Neural cell (in vitro differentiated cells): ENCODE measurements at regions not wholly inside any gene's neighbourhood (a gene's known extent, or its start where the extent isn't known, plus 50 kb on each side); places are given as distances from the start of the nearest gene placed in this dataset.
A peak's percentile ranks its signal among the peaks of the same experiment; 100 is the strongest.

Experiments used
- H2AFZ ChIP-seq: fragments of 200-600, 300-800 bp; sonication (generic), shearing (Covaris generic); 2 replicates; pipeline ENCODE4 v1.6.0; 2014; ENCODE audit warnings: low read depth, mild to moderate bottlenecking, antibody characterized with exemption, low read length, moderate library complexity
- H3F3A ChIP-seq: fragments of 200-600 bp; shearing (Covaris generic); 2 replicates; pipeline ENCODE4 v1.6.1; 2016; ENCODE audit warnings: mild to moderate bottlenecking, moderate library complexity, mixed read lengths, antibody characterized with exemption, low read length; ENCODE audit not compliant: insufficient read depth, poor library complexity, severe bottlenecking
- H3K27ac ChIP-seq: fragments of 200-600, 300-800 bp; sonication (generic), shearing (Covaris generic); 2 replicates; pipeline ENCODE4 v1.5.1; 2014; ENCODE audit warnings: mild to moderate bottlenecking, low read length, moderate library complexity
- H3K27me3 ChIP-seq: fragments of 300-800, 200-600 bp; sonication (generic), shearing (Covaris generic); 2 replicates; pipeline ENCODE4 v1.6.0; 2014; ENCODE audit warnings: mild to moderate bottlenecking, low read depth, low read length, moderate library complexity; ENCODE audit not compliant: insufficient read depth
- H3K36me3 ChIP-seq: fragments of 300-800, 200-600 bp; sonication (generic), shearing (Covaris generic); 2 replicates; pipeline ENCODE4 v1.5.1; 2014; ENCODE audit warnings: mild to moderate bottlenecking, antibody characterized with exemption, low read length, moderate library complexity; ENCODE audit not compliant: insufficient read depth
- H3K4me2 ChIP-seq: fragments of 300-800, 200-600 bp; sonication (generic), shearing (Covaris generic); 2 replicates; pipeline ENCODE4 v1.6.0; 2014; ENCODE audit warnings: mild to moderate bottlenecking, low read length
- H3K4me3 ChIP-seq: fragments of 300-800, 200-600 bp; sonication (generic), shearing (Covaris generic); 2 replicates; pipeline ENCODE4 v1.5.1; 2014; ENCODE audit warnings: mild to moderate bottlenecking, low read length, moderate library complexity
- H3K79me2 ChIP-seq: fragments of 200-600 bp; shearing (Covaris generic); replicated peaks from 2 replicates; pipeline ENCODE4 v1.6.0; 2014; ENCODE audit warnings: mild to moderate bottlenecking, low read length, moderate library complexity; ENCODE audit not compliant: insufficient read depth
- H3K9ac ChIP-seq: fragments of 300-800, 200-600 bp; sonication (generic), shearing (Covaris generic); 2 replicates; pipeline ENCODE4 v1.6.1; 2016; ENCODE audit warnings: mild to moderate bottlenecking, low read length, mixed read lengths
- H3K9me2 ChIP-seq: fragments of 200-600 bp; shearing (Covaris generic); 2 replicates; pipeline ENCODE4 v1.6.1; 2016; ENCODE audit warnings: mild to moderate bottlenecking, low read length, mixed read lengths; ENCODE audit not compliant: insufficient read depth
- H3K9me3 ChIP-seq: fragments of 200-600, 300-800 bp; sonication (generic), shearing (Covaris generic); 2 replicates; pipeline ENCODE4 v1.6.1; 2016; ENCODE audit warnings: mild to moderate bottlenecking, mixed run types, low read length, moderate library complexity, mixed read lengths
- H4K20me1 ChIP-seq: fragments of 200-600 bp; shearing (Covaris generic); 2 replicates; pipeline ENCODE4 v1.6.1; 2016; ENCODE audit warnings: mild to moderate bottlenecking, mixed run types; ENCODE audit not compliant: insufficient read depth
- CTCF ChIP-seq: fragments of 450-650 bp; IDR thresholded peaks from 2 replicates; pipeline ENCODE4 v1.5.1; 2014; ENCODE audit warnings: antibody characterized with exemption, mild to moderate bottlenecking, moderate library complexity; ENCODE audit not compliant: poor library complexity, severe bottlenecking
- EP300 ChIP-seq: fragments of 450-650 bp; conservative IDR thresholded peaks from 2 replicates; pipeline ENCODE4 v1.6.1; 2014; ENCODE audit warnings: antibody characterized with exemption, mild to moderate bottlenecking, moderate library complexity; ENCODE audit not compliant: poor library complexity, severe bottlenecking
- EZH2 ChIP-seq: fragments of 200-600, 300-800 bp; shearing (Covaris generic), sonication (generic); IDR thresholded peaks from 2 replicates; pipeline ENCODE4 v1.6.1; 2014; ENCODE audit warnings: antibody characterized with exemption, low read length, borderline replicate concordance, mild to moderate bottlenecking; ENCODE audit not compliant: insufficient read depth, poor library complexity, severe bottlenecking
- MXI1 ChIP-seq: fragments of 450-650 bp; conservative IDR thresholded peaks from 2 replicates; pipeline ENCODE4 v1.6.1; 2014; ENCODE audit warnings: antibody characterized with exemption, mild to moderate bottlenecking; ENCODE audit not compliant: poor library complexity, severe bottlenecking
- POLR2AphosphoS5 ChIP-seq: IDR thresholded peaks from 2 replicates; pipeline ENCODE4 v1.6.1; 2012
- RAD21 ChIP-seq: fragments of 450-650 bp; conservative IDR thresholded peaks from 2 replicates; pipeline ENCODE4 v1.6.1; 2014; ENCODE audit warnings: antibody characterized with exemption, mild to moderate bottlenecking, moderate library complexity
- REST ChIP-seq: IDR thresholded peaks from 2 replicates; pipeline ENCODE4 v1.6.1; 2012; ENCODE audit warnings: borderline replicate concordance
- SMC3 ChIP-seq: fragments of 450-650 bp; conservative IDR thresholded peaks from 2 replicates; pipeline ENCODE4 v1.6.1; 2014; ENCODE audit warnings: antibody characterized with exemption, mild to moderate bottlenecking, moderate library complexity; ENCODE audit not compliant: poor library complexity
- TAF1 ChIP-seq: IDR thresholded peaks from 2 replicates; pipeline ENCODE4 v1.6.1; 2012; ENCODE audit warnings: low read depth

DNA sequence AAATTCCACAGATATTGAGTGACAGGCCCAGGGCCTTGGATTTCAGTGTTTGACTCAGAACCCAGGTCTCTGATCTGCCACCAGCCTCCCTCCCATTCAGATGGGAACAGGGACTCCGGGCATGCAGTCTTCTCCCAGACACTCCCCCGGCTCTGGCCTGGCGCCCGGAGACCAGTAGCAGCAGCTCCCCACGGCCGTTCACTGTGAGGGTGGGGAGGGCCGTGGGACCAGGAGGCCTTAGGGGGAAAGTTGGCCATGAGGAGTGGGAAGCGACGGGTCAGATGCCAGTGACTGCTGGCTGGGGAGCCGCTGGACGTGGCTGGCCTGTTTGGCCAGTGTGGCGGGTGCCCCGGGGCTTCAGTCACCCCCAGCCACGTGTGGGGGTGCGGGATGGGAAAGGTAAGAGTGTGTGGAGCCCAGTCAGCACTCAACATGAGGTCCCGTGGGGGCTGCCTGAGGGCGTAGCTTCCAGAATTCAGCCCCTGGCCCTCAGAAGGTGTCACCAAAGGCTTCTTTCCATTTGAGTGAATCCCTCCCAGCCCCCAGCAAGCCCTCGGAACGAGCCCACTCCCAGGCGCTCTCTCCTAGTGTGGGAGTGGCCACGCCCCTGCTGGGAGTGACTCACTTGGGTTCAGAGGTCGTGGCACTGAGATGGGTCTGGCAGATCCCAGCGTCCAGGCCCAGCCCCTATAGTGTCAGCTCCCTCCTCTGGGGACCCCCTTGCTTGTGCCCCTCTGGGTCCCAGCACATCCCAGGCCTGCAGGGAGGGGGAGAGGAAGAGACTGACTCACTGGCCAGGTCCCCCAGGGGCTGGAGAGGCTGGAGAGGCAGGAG, 309.4 kb downstream of the SEC14L1 start:
- peaks cover 54% of the 10 kb centered on the region for H3K79me2 ChIP-seq
- no peaks in the 10 kb centered on the region for H4K20me1 ChIP-seq

DNA sequence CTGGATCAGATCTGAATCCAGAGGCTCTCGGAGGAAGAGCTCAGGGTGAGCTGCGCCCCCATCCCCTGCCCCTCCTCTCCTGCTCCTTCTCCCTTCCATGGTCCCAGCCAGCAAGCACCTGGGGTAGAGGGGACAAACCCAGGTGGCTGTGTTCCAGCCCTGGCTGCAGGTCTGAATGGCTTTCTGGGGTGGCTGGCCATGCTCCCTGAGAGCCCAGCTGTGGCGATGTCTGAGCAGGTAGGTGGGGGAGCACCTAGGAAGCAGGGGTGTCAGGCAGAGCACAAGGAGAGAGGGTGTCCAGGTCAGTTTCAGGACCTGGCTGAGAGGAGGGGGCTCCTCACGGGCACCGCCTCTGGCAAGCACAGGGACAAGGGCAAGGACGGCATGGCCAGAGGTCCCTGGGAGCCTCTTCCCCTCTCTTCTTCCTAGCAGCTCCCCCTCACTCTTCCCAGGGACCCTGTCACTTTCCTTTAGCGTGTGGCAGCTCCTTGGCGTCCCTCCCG, 310.0 kb downstream of the SEC14L1 start:
- H3K4me2 ChIP-seq, result peak overlapping the region; percentile 79
- no peaks in the 10 kb centered on the region for H3K9me2 ChIP-seq
- peak overlapping the region; percentile 98 for H3K27ac ChIP-seq
- peaks cover 5% of the 10 kb centered on the region for H3K36me3 ChIP-seq
- TF ChIP-seq EP300 (no peak), MXI1 (peak; percentile 50)
- H2AFZ ChIP-seq, result peak overlapping the region; percentile 61
- H4K20me1 ChIP-seq, result no peaks in the 10 kb centered on the region
- no peaks in the 10 kb centered on the region for H3F3A ChIP-seq
- H3K9ac ChIP-seq, result peak overlapping the region; percentile 95
- peak overlapping the region; percentile 74 for H3K4me3 ChIP-seq
- H3K27me3 ChIP-seq, result no peaks in the 10 kb centered on the region
- H3K79me2 ChIP-seq, result peaks cover 60% of the 10 kb centered on the region
- no peaks in the 10 kb centered on the region for H3K9me3 ChIP-seq

More for the DNA sequence above, 309.4 kb downstream of the SEC14L1 start:
- Histone ChIP-seq H3K36me3 (peaks cover 5% of the 10 kb centered on the region), H2AFZ (no peak overlapping the region), H3F3A (no peaks in the 10 kb centered on the region), H3K27ac (peak overlapping the region; percentile 98), H3K9me2 (no peaks in the 10 kb centered on the region), H3K4me3 (peak overlapping the region; percentile 74), H3K4me2 (peak overlapping the region; percentile 79), H3K27me3 (no peaks in the 10 kb centered on the region), H3K9me3 (no peaks in the 10 kb centered on the region), H3K9ac (peak overlapping the region; percentile 95)
- no peak for TF ChIP-seq SMC3
- TF ChIP-seq POLR2AphosphoS5, result peak; percentile 31

DNA sequence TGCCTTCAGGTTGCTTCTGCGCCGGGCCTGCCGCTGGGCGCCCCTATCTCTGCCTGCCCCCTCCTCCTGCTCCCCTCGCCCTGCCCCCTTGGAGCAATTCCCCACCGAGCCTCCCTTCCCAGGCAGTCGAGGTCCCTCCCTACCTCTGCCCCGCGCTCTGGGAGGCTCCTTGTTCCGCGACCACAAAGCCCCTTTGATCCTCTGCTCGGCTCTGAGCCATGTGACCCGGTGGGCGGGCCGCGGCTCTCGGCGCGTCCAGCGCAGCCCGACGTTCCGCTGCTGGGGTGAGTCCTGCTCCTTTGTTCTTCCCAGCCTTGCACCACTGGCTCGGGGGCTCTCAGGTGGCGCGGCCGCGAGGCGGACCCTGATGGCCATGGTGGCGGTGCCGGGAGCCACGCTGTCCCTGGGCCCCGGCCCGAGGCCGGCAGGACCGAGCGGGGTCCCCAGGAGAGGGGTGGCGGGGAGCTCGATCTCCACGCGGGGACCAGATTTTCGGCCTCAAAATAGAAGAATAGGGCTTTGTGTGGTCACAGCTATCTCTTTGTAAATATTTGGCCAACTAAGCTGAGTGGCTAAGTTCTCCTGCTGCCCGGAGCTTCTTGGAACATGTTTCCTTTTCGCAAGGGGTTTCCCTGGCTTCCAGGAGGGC, 310.6 kb downstream of the SEC14L1 start:
- H3F3A ChIP-seq, result no peaks in the 10 kb centered on the region
- peaks cover 5% of the 10 kb centered on the region for H3K36me3 ChIP-seq
- peak overlapping the region; percentile 95 for H3K4me2 ChIP-seq
- no peaks in the 10 kb centered on the region for H3K9me3 ChIP-seq
- no peaks in the 10 kb centered on the region for H3K9me2 ChIP-seq
- H3K79me2 ChIP-seq, result peaks cover 64% of the 10 kb centered on the region
- no peaks in the 10 kb centered on the region for H4K20me1 ChIP-seq
- H3K27ac ChIP-seq, result peak overlapping the region; percentile 98
- peak overlapping the region; percentile 95 for H3K9ac ChIP-seq
- H3K4me3 ChIP-seq, result peak overlapping the region; percentile 74
- TF ChIP-seq TAF1, result no peak
- TF ChIP-seq RAD21, result peak; percentile 35
- peak; percentile 31 for TF ChIP-seq MXI1
- no peak for TF ChIP-seq SMC3
- peak; percentile 56 for TF ChIP-seq REST
- no peak for TF ChIP-seq EZH2
- no peak for TF ChIP-seq CTCF
- peak; percentile 95 for TF ChIP-seq POLR2AphosphoS5
- TF ChIP-seq EP300, result peak; percentile 39
- no peaks in the 10 kb centered on the region for H3K27me3 ChIP-seq
- H2AFZ ChIP-seq, result peak overlapping the region; percentile 61
